Epidermal melanocyte (primary cell): ENCODE measurements at regions not wholly inside any gene's neighbourhood (a gene's known extent, or its start where the extent isn't known, plus 50 kb on each side); places are given as distances from the start of the nearest gene placed in this dataset.
"Not testable (repeated sequence)": the region's sequence is repeated elsewhere in the genome, so short reads cannot be mapped to it uniquely, and the experiment has no call there.

Source experiments
- DNase-seq: peaks from one replicate; pipeline ENCODE4 v3.0.0; 2011; ENCODE audit warnings: low spot score; ENCODE audit not compliant: insufficient read length

- no peak for DNase-seq
These were observed 72.8 kb upstream of the ATF7IP2 start for GRCh38 chr16:10312784-10313724.

- no peak for DNase-seq
These were observed 71.5 kb upstream of the ATF7IP2 start for GRCh38 chr16:10314317-10314716.

GRCh38 chr16:10314811-10315210 is 71.0 kb upstream of the ATF7IP2 start:
- no peak for DNase-seq

- DNase-seq, result no peak
These were observed 68.3 kb upstream of the ATF7IP2 start for GRCh38 chr16:10317425-10318001.

- no peak for DNase-seq
These were observed 66.9 kb upstream of the ATF7IP2 start for GRCh38 chr16:10318798-10319500.

- DNase-seq, result no peak
These were observed 64.2 kb upstream of the ATF7IP2 start for GRCh38 chr16:10321407-10322387.

GRCh38 chr16:10322723-10323527 is 62.9 kb upstream of the ATF7IP2 start:
- no peak for DNase-seq

GRCh38 chr16:10323528-10323869 is 62.4 kb upstream of the ATF7IP2 start:
- no peak for DNase-seq

- no peak for DNase-seq
These were observed 61.7 kb upstream of the ATF7IP2 start for GRCh38 chr16:10324210-10324609.

- DNase-seq, result no peak
These were observed 59.9 kb upstream of the ATF7IP2 start for GRCh38 chr16:10325783-10326543.

- DNase-seq, result no peak
These were observed 59.2 kb upstream of the ATF7IP2 start for GRCh38 chr16:10326647-10327046.

- not testable (repeated sequence) for DNase-seq
These were observed 57.6 kb upstream of the ATF7IP2 start for GRCh38 chr16:10328291-10328690.

GRCh38 chr16:10332241-10332640 is 53.6 kb upstream of the ATF7IP2 start:
- DNase-seq, result no peak

- no peak for DNase-seq
These were observed 53.1 kb upstream of the ATF7IP2 start for GRCh38 chr16:10332775-10333174.

- no peak for DNase-seq
These were observed 52.4 kb upstream of the ATF7IP2 start for GRCh38 chr16:10333321-10334032.

GRCh38 chr16:10335681-10336080 is 50.2 kb upstream of the ATF7IP2 start:
- no peak for DNase-seq
